ENCODE measurements at regions not wholly inside any gene's neighbourhood (a gene's known extent, or its start where the extent isn't known, plus 50 kb on each side); places are given as distances from the start of the nearest gene placed in this dataset.

DNA sequence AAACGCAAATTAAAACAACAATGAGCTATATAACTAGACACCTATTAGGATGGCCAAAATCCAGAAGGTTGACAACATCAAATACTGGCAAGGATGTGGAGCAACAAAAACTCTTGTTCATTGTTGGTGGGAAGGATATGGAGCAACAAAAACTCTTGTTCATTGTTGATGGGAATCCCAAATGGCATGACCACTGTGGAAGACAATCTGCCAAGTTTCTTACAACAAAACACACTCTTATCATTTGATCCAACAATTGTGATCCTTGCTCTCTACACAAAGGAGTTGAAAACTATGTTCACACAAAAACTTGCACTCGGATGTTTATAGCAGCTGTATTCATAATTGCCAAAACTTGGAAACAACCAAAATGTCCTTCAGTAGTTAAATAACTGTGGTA, 61.8 kb upstream of the LAMA2 start:
- Histone ChIP-seq H3K9me3 (ENCODE audit: control insufficient read depth in 4 of 4, low read length in 3 of 4) (no peaks in the 10 kb centered on the region), H3K4me1 (ENCODE audit: control insufficient read depth in 4 of 4, insufficient read depth in 4 of 4, low read length in 3 of 4) (no peaks in the 10 kb centered on the region), H3K27me3 (ENCODE audit: control insufficient read depth in 4 of 4, insufficient read depth in 4 of 4, low read length in 3 of 4) (peaks cover 0 to 4% (median 0%) of the 10 kb centered on the region in 4 donors), H3K4me3 (ENCODE audit: low read depth in 1 of 3, low read length in 3 of 3) (no peak overlapping the region), H3K27ac (ENCODE audit: low read depth in 1 of 2, low read length in 2 of 2) (no peak overlapping the region), H3K36me3 (ENCODE audit: control insufficient read depth in 4 of 4, insufficient read depth in 3 of 4, low read depth in 1 of 4, low read length in 3 of 4) (no peaks in the 10 kb centered on the region), H3K9ac (ENCODE audit: low read depth in 1 of 2, low read length in 2 of 2) (no peak overlapping the region)
- WGBS = 59% methylated on average over 2 of the region's 2 CpGs
- no peak for DNase-seq (ENCODE audit: low spot score)
- no peak for TF ChIP-seq TAF1 (conservative IDR thresholded peaks at IDR 0.05)
- TF ChIP-seq ATF3 (IDR thresholded peaks at IDR 0.05) = no peak
- TF ChIP-seq GABPA (IDR thresholded peaks at IDR 0.05 in 1 of 2, conservative IDR thresholded peaks at IDR 0.05 in 1 of 2) = no peak
- no peak for TF ChIP-seq YY1 (IDR thresholded peaks at IDR 0.05)
- no peak for TF ChIP-seq REST (IDR thresholded peaks at IDR 0.05)
- TF ChIP-seq NR2F2 (IDR thresholded peaks at IDR 0.05) = no peak
- no peak for TF ChIP-seq RXRA (IDR thresholded peaks at IDR 0.05)
- TF ChIP-seq SP1 (IDR thresholded peaks at IDR 0.05) = no peak
- TF ChIP-seq CTCF (IDR thresholded peaks at IDR 0.05; ENCODE audit: low read depth, low read length, missing input control) = no peak
- no peak for TF ChIP-seq HNF4G (IDR thresholded peaks at IDR 0.05)
- TF ChIP-seq EGR1 (IDR thresholded peaks at IDR 0.05; ENCODE audit: low read depth in 2 of 2) = no peak

GRCh38 chr6:128808856-128809255, 74.1 kb upstream of the LAMA2 start:
- no peaks in the 10 kb centered on the region for H3K36me3 ChIP-seq (ENCODE audit: control insufficient read depth in 4 of 4, insufficient read depth in 3 of 4, low read depth in 1 of 4, low read length in 3 of 4)
- DNase-seq (ENCODE audit: low spot score) = no peak
- H3K4me3 ChIP-seq (ENCODE audit: low read depth in 1 of 3, low read length in 3 of 3) = no peak overlapping the region
- H3K4me1 ChIP-seq (ENCODE audit: control insufficient read depth in 4 of 4, insufficient read depth in 4 of 4, low read length in 3 of 4) = no peaks in the 10 kb centered on the region
- H3K27ac ChIP-seq (ENCODE audit: low read depth in 1 of 2, low read length in 2 of 2) = no peak overlapping the region
- no peak for TF ChIP-seq RXRA (IDR thresholded peaks at IDR 0.05)
- TF ChIP-seq JUND (IDR thresholded peaks at IDR 0.05) = no peak
- TF ChIP-seq CTCF (IDR thresholded peaks at IDR 0.05; ENCODE audit: low read depth, low read length, missing input control) = no peak
- no peak for TF ChIP-seq HNF4G (IDR thresholded peaks at IDR 0.05)
- no peak for TF ChIP-seq SP1 (IDR thresholded peaks at IDR 0.05)
- no peak for TF ChIP-seq HNF4A (conservative IDR thresholded peaks at IDR 0.05)
- TF ChIP-seq RAD21 (IDR thresholded peaks at IDR 0.05) = no peak
- TF ChIP-seq GABPA (IDR thresholded peaks at IDR 0.05 in 1 of 2, conservative IDR thresholded peaks at IDR 0.05 in 1 of 2) = no peak
- TF ChIP-seq TAF1 (conservative IDR thresholded peaks at IDR 0.05) = no peak
- no peak overlapping the region for H3K9ac ChIP-seq (ENCODE audit: low read depth in 1 of 2, low read length in 2 of 2)
- H3K27me3 ChIP-seq (ENCODE audit: control insufficient read depth in 4 of 4, insufficient read depth in 4 of 4, low read length in 3 of 4) = no peaks in the 10 kb centered on the region
- no peaks in the 10 kb centered on the region for H3K9me3 ChIP-seq (ENCODE audit: control insufficient read depth in 4 of 4, low read length in 3 of 4)

All from liver (tissue), 8 donors.